HG02642 (cell line): ENCODE measurements at regions not wholly inside any gene's neighbourhood (a gene's known extent, or its start where the extent isn't known, plus 50 kb on each side); places are given as distances from the start of the nearest gene placed in this dataset.
"Not testable (repeated sequence)": the region's sequence is repeated elsewhere in the genome, so short reads cannot be mapped to it uniquely, and the experiment has no call there.

Experiments
- ATAC-seq: cut with Tn5 transposase; IDR thresholded peaks from one replicate; pipeline ENCODE4 v1.9.1; 2021; ENCODE audit warnings: mild to moderate bottlenecking; ENCODE audit not compliant: unreplicated experiment, poor library complexity

GRCh38 chr3:87797872-87798566, 260.8 kb downstream of the CGGBP1 start:
- no peak for ATAC-seq

GRCh38 chr3:87796843-87797185, 262.0 kb downstream of the CGGBP1 start:
- no peak for ATAC-seq

GRCh38 chr3:87796137-87796842, 262.5 kb downstream of the CGGBP1 start:
- no peak for ATAC-seq

GRCh38 chr3:87795701-87796100, 263.1 kb downstream of the CGGBP1 start:
- ATAC-seq = no peak

- ATAC-seq = peak; percentile 27
These were observed 265.4 kb downstream of the CGGBP1 start for GRCh38 chr3:87793337-87793877.

- peak; percentile 54 for ATAC-seq
These were observed 266.1 kb downstream of the CGGBP1 start, which contains the start of gene HTR1F for GRCh38 chr3:87792534-87793336. Gene HTR1F, plus strand, starts transcription at chr3:87792706.

GRCh38 chr3:87792198-87792533, 266.6 kb downstream of the CGGBP1 start:
- ATAC-seq = no peak

- no peak for ATAC-seq
These were observed 267.4 kb downstream of the CGGBP1 start for GRCh38 chr3:87791248-87792027.

GRCh38 chr3:87789049-87789448, 269.8 kb downstream of the CGGBP1 start:
- not testable (repeated sequence) for ATAC-seq

- ATAC-seq = no peak
These were observed 270.3 kb downstream of the CGGBP1 start for GRCh38 chr3:87788516-87788915.

GRCh38 chr3:87780811-87781210, 278.0 kb downstream of the CGGBP1 start:
- no peak for ATAC-seq

- ATAC-seq = no peak
These were observed 279.9 kb downstream of the CGGBP1 start for GRCh38 chr3:87778876-87779275.

- ATAC-seq = peak; percentile 99
These were observed 287.2 kb downstream of the CGGBP1 start for GRCh38 chr3:87771337-87772192.

- ATAC-seq = no peak
These were observed 292.1 kb downstream of the CGGBP1 start for GRCh38 chr3:87766721-87767120.

GRCh38 chr3:87765256-87765655, 293.5 kb downstream of the CGGBP1 start:
- no peak for ATAC-seq

GRCh38 chr3:87761795-87762194, 297.0 kb downstream of the CGGBP1 start:
- no peak for ATAC-seq

- ATAC-seq = no peak
These were observed 297.5 kb downstream of the CGGBP1 start for GRCh38 chr3:87761341-87761740.

GRCh38 chr3:87756616-87757015, 302.2 kb downstream of the CGGBP1 start:
- no peak for ATAC-seq

GRCh38 chr3:87755852-87756251, 303.0 kb downstream of the CGGBP1 start:
- no peak for ATAC-seq
